Activated naive CD4-positive, alpha-beta T cell treated with anti-CD3 and anti-CD28 coated beads for 36 hours (primary cell): ENCODE measurements at regions not wholly inside any gene's neighbourhood (a gene's known extent, or its start where the extent isn't known, plus 50 kb on each side); places are given as distances from the start of the nearest gene placed in this dataset.

Source experiments
- CTCF ChIA-PET: fragments of 350-600 bp; sonication (Branson Sonifier 250); formaldehyde crosslinking; loops from one replicate; lab custom pipeline; 2021; ENCODE audit warnings: antibody characterized with exemption; lab: Charles Lee
- DNase-seq: peaks from one replicate; pipeline ENCODE4 v3.0.0-alpha.2; 2020
- H3K27ac Mint-ChIP-seq: one replicate; pipeline ENCODE4 v1.8.0; 2021; ENCODE audit warnings: mild to moderate bottlenecking, mixed read lengths
- H3K27me3 Mint-ChIP-seq: one replicate; pipeline ENCODE4 v1.8.0; 2021; ENCODE audit warnings: low read depth, mixed read lengths
- H3K36me3 Mint-ChIP-seq: one replicate; pipeline ENCODE4 v1.8.0; 2021; ENCODE audit warnings: low read depth, mixed read lengths
- H3K4me1 Mint-ChIP-seq: one replicate; pipeline ENCODE4 v1.8.0; 2021; ENCODE audit warnings: low read depth, mixed read lengths
- H3K4me3 Mint-ChIP-seq: one replicate; pipeline ENCODE4 v1.8.0; 2021; ENCODE audit warnings: mild to moderate bottlenecking, moderate library complexity, mixed read lengths
- H3K9me3 Mint-ChIP-seq: one replicate; pipeline ENCODE4 v1.8.0; 2021; ENCODE audit warnings: mixed read lengths
- intact Hi-C: fragments of 100-400 bp; cut with micrococcal nuclease; formaldehyde crosslinking; loops from one replicate; pipeline ENCODE4 v1.15.1; 2023

DNA sequence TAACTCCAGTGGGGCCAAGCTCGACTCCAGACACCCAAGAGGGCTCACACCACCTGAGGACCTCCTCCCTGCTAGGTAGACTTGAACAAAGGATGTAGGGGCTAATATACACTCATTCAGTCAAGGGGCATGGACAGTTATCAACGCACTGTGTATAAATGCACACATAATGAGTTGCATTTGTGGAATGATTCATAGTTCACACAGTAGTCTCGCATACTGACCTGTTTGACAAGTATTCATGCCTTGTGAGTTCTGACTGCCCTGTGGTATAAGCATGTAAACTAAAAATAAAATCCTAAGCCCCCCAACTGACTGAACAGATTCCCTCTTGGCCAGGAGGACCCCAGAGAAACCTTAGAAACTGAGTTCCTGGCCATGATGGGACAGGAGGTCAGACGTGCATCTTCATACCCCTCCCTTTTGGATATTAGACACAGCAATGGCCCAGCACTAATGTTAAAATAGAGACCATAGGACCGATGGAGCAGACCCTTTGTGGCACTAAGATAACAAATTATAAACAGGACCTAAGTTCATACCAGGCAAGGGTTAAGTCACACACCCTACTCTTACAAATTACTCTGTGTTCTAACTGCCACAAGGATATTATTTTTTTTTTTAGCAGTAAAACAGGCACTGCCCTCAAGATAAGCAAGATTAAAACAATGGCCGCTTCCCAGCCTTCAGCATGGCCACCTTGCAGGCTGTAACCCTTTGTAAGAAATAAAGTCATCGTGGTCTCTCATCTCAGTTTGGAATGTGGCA lies 124.4 kb downstream of the TTLL2 start:
- intact Hi-C loops, result no loop called here
- Mint-ChIP-seq H3K4me3 (no peak overlapping the region), H3K9me3 (no peaks in the 10 kb centered on the region), H3K36me3 (no peaks in the 10 kb centered on the region), H3K4me1 (no peaks in the 10 kb centered on the region), H3K27ac (no peak overlapping the region), H3K27me3 (no peaks in the 10 kb centered on the region)
- CTCF ChIA-PET, result interaction anchor here (0.6 kb wide), 1 partner anchor 37 kb away, joined by 9 read pairs; no protein-coding TSS in a partner anchor
- DNase-seq, result no peak

DNA sequence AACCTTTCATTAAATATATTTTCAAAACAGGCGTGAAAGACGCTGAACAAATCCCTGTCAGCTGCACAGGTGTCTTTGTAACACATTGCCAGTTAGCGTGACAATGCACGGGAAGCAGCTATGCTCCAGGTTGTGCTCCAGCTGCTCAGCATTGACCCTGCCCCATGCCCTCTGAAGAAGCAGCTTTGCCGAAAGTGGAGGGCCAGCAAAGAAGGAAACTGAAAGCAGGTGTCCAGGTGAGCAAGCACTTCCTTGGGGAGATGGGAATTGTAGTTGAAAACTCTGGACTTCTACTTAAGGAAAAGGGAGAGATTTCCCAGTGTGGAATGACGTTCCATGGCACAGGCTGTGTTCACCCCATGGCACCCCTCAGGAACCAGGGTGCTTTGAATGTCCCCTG lies 125.7 kb downstream of the TTLL2 start:
- Mint-ChIP-seq H3K27ac (no peak overlapping the region), H3K4me3 (no peak overlapping the region), H3K9me3 (no peaks in the 10 kb centered on the region), H3K4me1 (no peaks in the 10 kb centered on the region), H3K36me3 (no peaks in the 10 kb centered on the region), H3K27me3 (no peaks in the 10 kb centered on the region)
- DNase-seq, result no peak
- intact Hi-C loops, result no loop called here
- CTCF ChIA-PET, result no interaction called here

DNA sequence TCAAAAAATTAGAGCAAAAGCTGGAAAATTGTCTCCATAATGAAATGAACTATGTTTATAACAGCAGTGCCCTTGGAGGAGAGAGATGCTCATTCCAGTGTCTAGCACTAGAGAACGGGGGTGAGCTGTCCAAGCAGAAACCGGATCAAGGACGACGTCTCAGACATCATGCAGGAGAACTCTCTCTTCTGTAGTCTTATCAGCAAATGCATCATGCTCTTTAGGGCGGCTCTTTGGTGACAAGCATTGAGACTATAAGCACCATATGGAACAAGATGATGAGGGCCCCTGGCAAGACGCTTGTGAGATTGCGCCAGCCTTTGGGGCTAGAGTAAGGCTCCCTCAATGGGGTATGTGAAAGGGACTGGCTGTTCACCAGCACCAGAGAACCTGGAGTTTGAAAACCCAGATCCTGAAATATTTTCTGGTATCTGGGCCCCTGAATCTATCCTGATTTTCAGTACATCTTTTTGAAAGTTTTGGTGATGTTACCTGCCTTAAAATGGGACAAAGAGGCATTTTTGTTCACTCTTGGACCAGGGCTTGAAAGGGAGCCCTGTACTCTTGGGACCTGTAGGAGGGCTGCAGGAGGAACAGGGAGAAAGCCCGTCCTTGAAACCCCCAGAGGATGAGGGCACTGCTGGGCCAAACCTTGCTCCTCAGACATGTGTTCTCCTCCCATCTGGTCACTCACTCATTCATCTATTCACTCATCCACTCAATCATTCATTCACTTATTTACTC lies 127.6 kb downstream of the TTLL2 start:
- Mint-ChIP-seq H3K4me3 (no peak overlapping the region), H3K27ac (no peak overlapping the region), H3K36me3 (no peaks in the 10 kb centered on the region), H3K27me3 (peaks cover 9% of the 10 kb centered on the region), H3K4me1 (no peaks in the 10 kb centered on the region), H3K9me3 (no peaks in the 10 kb centered on the region)
- intact Hi-C loops, result no loop called here
- no peak for DNase-seq
- CTCF ChIA-PET, result no interaction called here

GRCh38 chr6:167453082-167453446 lies 128.2 kb downstream of the TTLL2 start:
- no peaks in the 10 kb centered on the region for H3K9me3 Mint-ChIP-seq
- peaks cover 9% of the 10 kb centered on the region for H3K27me3 Mint-ChIP-seq
- CTCF ChIA-PET, result no interaction called here
- no peak for DNase-seq
- H3K27ac Mint-ChIP-seq, result no peak overlapping the region
- H3K4me1 Mint-ChIP-seq, result no peaks in the 10 kb centered on the region
- H3K36me3 Mint-ChIP-seq, result no peaks in the 10 kb centered on the region
- no peak overlapping the region for H3K4me3 Mint-ChIP-seq
- intact Hi-C loops, result no loop called here

GRCh38 chr6:167454003-167454402 lies 129.1 kb downstream of the TTLL2 start:
- Mint-ChIP-seq H3K27me3 (peaks cover 11% of the 10 kb centered on the region), H3K36me3 (no peaks in the 10 kb centered on the region), H3K9me3 (no peaks in the 10 kb centered on the region), H3K4me1 (no peaks in the 10 kb centered on the region), H3K4me3 (no peak overlapping the region), H3K27ac (no peak overlapping the region)
- CTCF ChIA-PET, result no interaction called here
- DNase-seq, result no peak
- intact Hi-C loops, result no loop called here

- no peak overlapping the region for H3K4me3 Mint-ChIP-seq
- no peaks in the 10 kb centered on the region for H3K4me1 Mint-ChIP-seq
- no peak for DNase-seq
- CTCF ChIA-PET, result no interaction called here
- no peak overlapping the region for H3K27ac Mint-ChIP-seq
- H3K36me3 Mint-ChIP-seq, result no peaks in the 10 kb centered on the region
- H3K27me3 Mint-ChIP-seq, result peaks cover 19% of the 10 kb centered on the region
- intact Hi-C loops, result no loop called here
- no peaks in the 10 kb centered on the region for H3K9me3 Mint-ChIP-seq
Measured at GRCh38 chr6:167455371-167455770, 130.5 kb downstream of the TTLL2 start.

GRCh38 chr6:167462514-167463312 lies 137.8 kb downstream of the TTLL2 start:
- CTCF ChIA-PET, result interaction anchor here (0.5 to 0.6 kb wide), 2 partner anchors 509 to 692 kb away, joined by 3 to 4 read pairs; no protein-coding TSS in a partner anchor
- Mint-ChIP-seq H3K4me3 (no peak overlapping the region), H3K4me1 (no peaks in the 10 kb centered on the region)

DNA sequence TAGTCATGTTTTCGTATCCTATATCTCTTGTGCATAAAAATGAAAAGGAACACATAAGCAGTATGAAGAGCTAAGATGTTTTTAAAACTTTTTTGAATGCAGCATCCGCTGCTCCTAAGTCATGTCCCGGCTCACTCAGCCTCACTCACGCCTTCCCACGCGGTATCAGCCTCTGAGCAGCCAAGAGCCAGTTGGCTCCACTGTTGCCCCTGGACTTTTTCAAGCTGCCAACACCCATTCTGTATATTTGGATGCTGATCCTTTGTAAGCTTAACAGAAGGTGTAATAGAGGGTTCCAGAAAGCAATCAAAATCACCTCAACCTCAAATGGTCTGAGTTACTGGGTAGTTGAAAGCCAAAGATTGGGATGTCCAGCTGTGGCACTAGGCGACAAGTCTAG lies 139.3 kb downstream of the TTLL2 start:
- no peak for DNase-seq
- Mint-ChIP-seq H3K9me3 (no peaks in the 10 kb centered on the region), H3K27ac (no peak overlapping the region), H3K4me1 (peaks cover 2% of the 10 kb centered on the region), H3K36me3 (no peaks in the 10 kb centered on the region), H3K27me3 (peaks cover 19% of the 10 kb centered on the region), H3K4me3 (no peak overlapping the region)
- CTCF ChIA-PET, result no interaction called here
- intact Hi-C loops, result no loop called here

More at GRCh38 chr6:167462514-167463312, 137.8 kb downstream of the TTLL2 start:
- no peaks in the 10 kb centered on the region for H3K9me3 Mint-ChIP-seq
- H3K27ac Mint-ChIP-seq, result no peak overlapping the region
- no peaks in the 10 kb centered on the region for H3K36me3 Mint-ChIP-seq
- no peak for DNase-seq
- intact Hi-C loops, result no loop called here
- H3K27me3 Mint-ChIP-seq, result peaks cover 21% of the 10 kb centered on the region

DNA sequence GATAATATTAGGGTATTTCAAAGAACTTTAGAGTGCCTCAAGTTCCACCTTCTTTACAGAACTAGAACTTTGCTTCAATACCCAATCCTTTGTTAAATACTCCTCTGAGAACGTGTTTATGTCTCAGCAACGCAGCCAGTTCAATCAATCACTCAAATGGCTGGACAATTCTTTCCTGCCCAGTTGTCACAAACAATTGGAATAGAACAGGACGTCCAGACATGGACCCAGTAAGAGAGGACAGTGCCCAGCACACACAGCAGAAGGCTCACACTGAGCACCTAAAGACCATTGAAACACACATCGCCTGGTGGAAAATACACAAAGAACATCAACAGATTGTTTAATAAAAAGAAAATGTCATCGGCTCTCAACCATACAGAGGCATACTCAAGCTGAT lies 140.6 kb downstream of the TTLL2 start:
- DNase-seq, result no peak
- Mint-ChIP-seq H3K27me3 (peaks cover 12% of the 10 kb centered on the region), H3K36me3 (no peaks in the 10 kb centered on the region), H3K4me3 (no peak overlapping the region), H3K9me3 (no peaks in the 10 kb centered on the region), H3K27ac (no peak overlapping the region), H3K4me1 (peaks cover 4% of the 10 kb centered on the region)
- intact Hi-C loops, result no loop called here
- CTCF ChIA-PET, result interaction anchor here (1.7 kb wide), 1 partner anchor 21 kb away, joined by 3 read pairs; no protein-coding TSS in a partner anchor

DNA sequence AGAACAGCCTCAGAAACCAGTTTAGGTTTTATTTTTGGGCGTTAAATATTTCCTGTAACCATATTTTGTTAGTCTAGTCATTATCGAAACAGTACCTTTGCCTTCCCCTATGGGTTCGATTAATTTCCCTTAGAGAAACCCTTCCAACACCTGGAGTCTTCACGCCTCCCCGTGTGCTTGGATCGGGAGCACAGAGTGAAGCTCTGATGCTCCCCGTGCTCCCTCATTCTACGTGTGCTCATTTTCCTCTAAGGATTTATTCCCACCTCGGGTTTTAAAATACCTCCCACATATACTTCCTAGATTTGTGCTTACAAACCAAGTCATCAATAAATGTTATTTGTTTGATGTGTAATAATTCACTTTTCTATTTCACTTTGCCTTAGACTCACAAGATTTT lies 142.4 kb downstream of the TTLL2 start:
- DNase-seq, result no peak
- intact Hi-C loops, result no loop called here
- peaks cover 4% of the 10 kb centered on the region for H3K4me1 Mint-ChIP-seq
- CTCF ChIA-PET, result no interaction called here
- H3K27ac Mint-ChIP-seq, result no peak overlapping the region
- no peaks in the 10 kb centered on the region for H3K9me3 Mint-ChIP-seq
- no peak overlapping the region for H3K4me3 Mint-ChIP-seq
- no peaks in the 10 kb centered on the region for H3K36me3 Mint-ChIP-seq
- H3K27me3 Mint-ChIP-seq, result peaks cover 6% of the 10 kb centered on the region

GRCh38 chr6:167467793-167468431 lies 143.0 kb downstream of the TTLL2 start:
- Mint-ChIP-seq H3K4me1 (peaks cover 4% of the 10 kb centered on the region), H3K4me3 (no peak overlapping the region), H3K36me3 (no peaks in the 10 kb centered on the region), H3K9me3 (no peaks in the 10 kb centered on the region), H3K27me3 (peaks cover 4% of the 10 kb centered on the region), H3K27ac (no peak overlapping the region)
- intact Hi-C loops, result no loop called here
- CTCF ChIA-PET, result no interaction called here
- no peak for DNase-seq

- no peaks in the 10 kb centered on the region for H3K9me3 Mint-ChIP-seq
- no peak overlapping the region for H3K4me3 Mint-ChIP-seq
- no peak overlapping the region for H3K27ac Mint-ChIP-seq
- no peaks in the 10 kb centered on the region for H3K36me3 Mint-ChIP-seq
- intact Hi-C loops, result no loop called here
- CTCF ChIA-PET, result no interaction called here
- H3K4me1 Mint-ChIP-seq, result peaks cover 4% of the 10 kb centered on the region
- H3K27me3 Mint-ChIP-seq, result peaks cover 4% of the 10 kb centered on the region
- no peak for DNase-seq
Measured at GRCh38 chr6:167469101-167469500, 144.2 kb downstream of the TTLL2 start.
